Left colon (tissue), 2 donors: ENCODE measurements at regions not wholly inside any gene's neighbourhood (a gene's known extent, or its start where the extent isn't known, plus 50 kb on each side); places are given as distances from the start of the nearest gene placed in this dataset.

Experiments
- ATAC-seq: fragments of 200-7000 bp; cut with Tn5 transposase; one replicate; pipeline ENCODE4 v1.9.1; 2020; ENCODE audit warnings: mild to moderate bottlenecking, moderate library complexity
- DNase-seq, 2 donors: peaks; one replicate each; pipeline ENCODE4 v3.0.0-alpha.2; 2020
- intact Hi-C, 2 donors: fragments of 100-400 bp; cut with DNase I in 1 of 2; cut with micrococcal nuclease in 1 of 2; formaldehyde crosslinking; loops; one replicate each; pipeline versions ENCODE4 v1.11.2 to v1.14.0; 2022; cut with DNase I, micrococcal nuclease
- donor health status: DM: no; HTN: no; CAD: no.
- donor health status: DM: yes; HTN: yes; CAD: no.

DNA sequence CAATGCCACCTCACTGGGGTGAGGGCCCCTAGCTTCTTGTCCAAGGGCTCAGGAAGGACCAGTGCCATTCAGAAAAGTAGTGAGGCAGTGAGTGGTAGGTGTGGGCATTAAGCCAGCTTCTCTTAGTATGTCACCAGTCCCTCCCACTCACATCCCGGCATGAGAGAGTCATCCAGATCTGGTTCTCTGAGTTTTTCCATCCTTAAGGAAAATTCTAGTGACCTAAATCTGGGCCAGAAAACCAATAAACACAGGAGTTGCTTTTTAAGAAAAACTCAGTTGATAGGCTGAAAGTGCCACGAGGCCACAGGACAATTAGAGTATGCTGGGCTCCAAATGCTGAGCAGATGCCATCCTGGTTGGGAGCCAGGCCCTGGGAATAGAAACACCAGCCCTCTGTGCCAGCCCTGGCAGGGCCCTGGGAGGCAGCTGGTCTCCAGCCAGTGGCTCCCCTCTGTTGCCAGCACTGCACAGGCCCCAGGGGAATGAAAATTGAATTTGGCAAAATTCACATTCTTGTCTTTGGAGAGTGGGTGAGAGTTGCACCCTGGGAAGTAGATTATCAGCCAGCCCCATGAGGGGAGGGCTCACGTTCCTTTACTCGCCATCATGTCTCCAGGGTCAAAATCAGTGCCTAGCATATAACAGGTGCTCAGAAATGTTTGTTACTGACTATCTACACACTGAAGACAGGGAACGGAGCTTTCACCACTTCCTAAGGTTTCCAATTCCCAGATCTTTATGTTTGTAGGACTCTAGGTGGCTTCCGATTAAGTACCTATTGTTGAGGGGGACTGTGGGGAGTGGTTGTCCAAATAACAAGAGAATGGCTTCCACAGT is 52.8 kb downstream of the FAM43A start:
- DNase-seq = peak in 1 of 2 donors; percentile 44
- intact Hi-C loops = no loop called here
- ATAC-seq = no peak

DNA sequence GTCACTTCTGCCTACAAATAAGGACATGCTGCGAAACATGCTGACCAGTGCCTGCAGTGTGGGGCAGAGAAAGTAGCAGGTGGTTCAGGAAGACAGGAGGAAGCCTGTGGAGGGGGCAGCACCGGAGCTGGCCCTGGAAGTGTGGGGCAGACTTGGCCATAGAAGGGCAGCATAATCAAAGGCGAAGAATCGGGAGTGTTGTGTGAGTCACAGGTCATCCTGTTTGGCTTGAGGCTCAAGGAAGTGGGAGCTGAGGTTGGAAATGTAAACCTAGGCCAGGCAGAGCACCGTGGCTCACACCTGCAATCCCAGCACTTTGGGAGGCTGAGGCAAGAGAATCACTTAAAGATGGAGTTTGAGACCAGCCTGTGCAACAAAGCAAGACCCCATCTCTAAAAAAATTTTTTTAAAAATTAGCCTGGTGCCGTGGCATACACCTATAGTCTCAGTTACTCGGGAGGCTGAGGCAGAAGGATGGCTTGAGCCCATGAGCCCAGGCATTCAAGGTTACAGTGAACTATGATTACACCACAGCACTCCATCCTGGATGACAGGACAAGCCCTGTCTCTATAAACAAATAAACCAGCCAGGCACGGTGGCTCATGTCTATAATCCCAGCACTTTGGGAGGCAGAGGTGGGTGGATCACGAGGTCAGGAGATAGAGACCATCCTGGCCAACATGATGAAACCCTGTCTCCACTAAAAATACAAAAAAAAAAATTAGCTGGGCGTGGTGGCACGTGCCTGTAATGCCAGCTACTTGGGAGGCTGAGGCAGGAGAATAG is 54.0 kb downstream of the FAM43A start:
- intact Hi-C loops = no loop called here
- DNase-seq (no peak), ATAC-seq (peak; percentile 51)

DNA sequence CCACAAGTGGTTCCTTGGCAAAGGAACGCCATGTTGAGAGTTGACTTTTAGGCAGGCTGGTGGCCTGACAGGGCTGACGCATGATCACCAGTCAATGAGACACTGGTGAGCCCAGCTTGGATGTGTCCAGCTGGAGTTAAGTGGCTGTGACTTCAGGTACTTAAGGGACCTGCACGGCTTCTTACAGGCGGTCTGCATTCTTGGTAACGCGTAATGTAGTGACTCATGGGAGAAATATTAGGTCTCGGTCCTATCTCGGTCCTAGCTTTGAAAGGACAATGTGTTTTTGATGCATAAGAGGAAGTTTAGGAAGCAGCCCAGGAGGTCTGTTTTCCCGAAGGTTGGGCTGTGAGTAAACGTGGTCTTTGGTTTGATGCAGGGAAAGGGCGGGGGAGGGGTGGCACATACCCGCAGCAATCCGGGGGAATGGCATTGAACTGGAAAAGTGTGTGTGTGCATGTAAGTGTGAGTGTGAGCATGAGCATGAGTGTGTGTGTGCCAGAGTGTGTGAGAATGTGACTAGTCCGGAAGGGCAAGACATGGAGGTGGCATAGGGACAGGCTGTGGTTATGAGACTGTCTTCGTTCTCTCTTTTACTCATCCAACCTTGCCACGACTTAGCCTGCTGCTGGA is 55.3 kb downstream of the FAM43A start:
- no peak for DNase-seq
- no peak for ATAC-seq
- intact Hi-C loops = no loop called here

DNA sequence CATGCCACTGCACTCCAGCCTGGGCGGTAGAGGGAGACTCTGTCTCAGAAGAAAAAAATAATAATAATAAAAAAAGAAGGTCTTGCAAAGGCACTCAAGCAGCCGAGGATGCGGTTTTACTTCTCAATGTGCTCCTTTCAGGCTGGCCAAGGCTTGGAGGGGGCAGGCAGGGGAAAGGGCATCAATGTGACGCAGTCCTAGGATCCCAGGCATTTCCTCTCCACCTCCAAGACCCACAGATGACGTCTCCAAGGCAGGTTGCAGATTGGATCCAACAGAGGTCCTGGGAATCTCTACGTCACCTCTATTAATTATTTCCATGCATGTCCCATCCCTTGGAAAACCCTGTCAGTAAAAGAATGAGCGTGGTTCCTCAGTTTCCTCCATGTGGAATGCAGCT is 56.2 kb downstream of the FAM43A start:
- ATAC-seq (no peak), DNase-seq (no peak)
- intact Hi-C loops = no loop called here

DNA sequence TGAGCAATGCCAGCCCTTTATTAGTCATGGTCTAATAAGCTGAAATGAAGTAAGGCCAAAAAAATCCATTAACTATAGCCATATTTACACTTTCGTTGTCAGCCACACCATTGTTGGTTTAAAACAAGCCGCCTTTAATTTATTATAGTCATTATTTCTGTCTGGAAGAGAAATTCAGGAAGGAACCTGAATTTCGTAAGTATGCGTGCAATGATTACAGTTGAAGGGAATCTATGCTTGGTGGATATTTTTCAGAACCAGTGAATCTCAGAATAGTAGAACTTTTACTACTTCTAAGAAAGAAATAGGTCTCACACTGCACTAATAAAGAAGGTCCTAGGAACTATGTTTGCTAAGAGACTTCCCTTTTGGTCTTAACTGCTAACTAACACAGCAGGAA is 59.1 kb downstream of the FAM43A start:
- DNase-seq = no peak
- intact Hi-C loops = no loop called here
- no peak for ATAC-seq

DNA sequence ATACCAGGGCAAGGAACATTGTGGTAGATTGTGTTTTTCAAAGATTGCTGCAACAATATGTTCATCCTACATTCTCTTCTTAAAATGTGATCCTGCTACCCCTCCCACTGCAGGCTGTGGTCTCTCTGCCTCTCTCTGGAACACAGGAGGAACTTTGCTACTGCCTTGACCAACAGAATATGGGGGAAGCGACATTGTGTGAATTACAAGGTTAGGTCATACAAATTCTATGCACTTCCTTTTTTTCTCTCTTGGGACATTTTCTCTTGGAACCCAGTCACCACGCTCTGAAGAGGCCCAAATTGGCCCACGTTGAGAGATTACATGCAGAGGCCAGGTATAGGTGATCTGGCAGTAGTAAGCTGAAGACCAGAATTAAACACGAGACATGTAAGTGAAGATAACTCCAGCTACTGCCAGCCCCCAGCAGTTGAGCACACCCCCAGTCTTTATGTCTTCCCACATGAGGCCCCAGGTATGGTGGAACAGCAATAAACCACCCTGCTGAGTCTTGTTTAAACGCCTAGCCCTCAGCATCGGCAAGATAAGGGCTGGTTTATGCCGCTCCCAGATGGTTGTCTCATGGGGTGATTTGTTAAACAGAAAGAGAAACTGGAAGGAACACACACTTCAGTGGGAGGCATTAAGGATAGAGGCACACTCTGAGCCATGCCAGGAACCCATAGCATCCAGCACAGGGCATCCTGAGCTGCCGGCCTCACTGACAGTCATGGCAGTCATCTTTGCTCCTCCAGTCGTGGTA is 59.9 kb downstream of the FAM43A start:
- ATAC-seq = peak; percentile 97
- intact Hi-C loops = no loop called here
- peak; percentile 25 to 55 for DNase-seq

DNA sequence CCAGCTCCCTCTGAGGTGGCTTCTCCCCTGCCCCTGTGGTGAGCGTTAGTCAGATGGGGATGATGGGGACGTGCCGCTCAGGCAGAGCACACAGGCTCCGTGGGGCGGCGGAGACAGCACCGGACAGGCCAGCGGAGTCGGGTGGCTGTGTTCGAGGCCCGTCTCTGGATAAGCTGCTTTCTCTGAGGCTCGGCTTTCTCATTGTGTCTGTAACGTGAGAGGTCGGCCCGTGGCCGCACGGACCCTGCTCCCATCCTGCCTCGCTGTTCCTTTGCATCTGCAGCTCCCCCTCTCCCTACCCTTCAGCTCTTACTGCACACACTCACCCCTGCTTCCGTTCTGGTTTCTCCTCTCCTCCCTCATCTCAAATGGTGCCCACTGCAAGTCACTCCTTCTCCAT is 62.5 kb downstream of the FAM43A start:
- ATAC-seq (no peak), DNase-seq (no peak)
- intact Hi-C loops = no loop called here

DNA sequence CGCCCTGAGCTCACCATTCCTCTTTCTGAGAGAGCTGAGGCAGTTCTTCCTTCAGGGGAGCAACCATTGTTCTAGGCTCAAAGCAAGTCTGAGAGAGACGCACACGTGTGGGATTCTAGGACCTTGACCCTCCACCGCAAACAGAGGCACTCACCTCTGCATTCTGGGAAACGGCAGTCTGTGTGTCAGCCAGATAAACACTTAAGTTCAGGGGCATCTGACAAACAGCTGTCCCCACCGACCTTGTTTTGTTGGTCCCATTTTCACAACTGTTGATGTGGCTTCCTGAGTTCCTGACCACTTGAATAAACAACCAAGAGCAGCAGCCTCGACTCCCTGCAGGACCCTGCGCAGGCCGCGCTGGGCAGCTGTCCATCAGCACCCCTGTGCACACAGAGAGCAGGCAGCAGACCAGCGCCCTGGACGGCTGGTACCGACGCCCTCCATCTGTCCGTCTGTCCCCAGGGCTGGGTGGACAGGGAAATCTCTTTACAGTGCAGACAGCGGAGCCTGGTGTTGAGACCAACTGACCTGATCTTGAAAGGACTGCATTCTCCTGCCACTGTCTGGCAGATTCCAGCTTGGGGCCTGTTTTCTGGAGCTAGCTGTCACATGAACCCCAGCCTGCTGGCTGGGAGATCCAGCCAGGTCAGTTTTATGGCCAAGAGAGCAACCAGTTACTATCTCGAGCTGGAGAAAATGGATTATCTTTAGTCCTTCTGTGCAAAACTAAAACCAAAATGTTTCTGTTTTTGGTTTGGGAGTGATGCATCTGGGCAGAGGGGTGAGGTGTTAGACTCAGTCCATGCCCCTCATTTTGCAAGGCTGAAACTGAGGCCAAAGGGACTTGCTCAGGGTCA is 64.2 kb downstream of the FAM43A start:
- ATAC-seq = no peak
- no peak for DNase-seq
- intact Hi-C loops = no loop called here

DNA sequence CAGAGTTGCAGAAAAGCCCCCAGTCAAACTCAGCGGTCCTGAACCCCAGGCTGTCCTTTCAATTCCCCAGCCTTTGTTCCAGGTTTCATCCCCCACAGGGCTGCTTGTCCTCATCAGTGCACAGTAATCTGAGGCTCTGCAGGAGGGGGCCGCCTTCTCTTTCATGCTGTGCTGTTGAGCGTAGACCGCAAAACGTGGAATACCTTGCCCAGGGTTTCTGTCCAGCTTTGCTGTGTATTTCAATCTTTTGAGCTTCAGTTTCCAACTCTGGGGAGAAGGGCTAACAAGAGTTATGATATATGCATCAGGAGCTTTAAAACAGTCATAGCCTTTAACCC is 64.8 kb downstream of the FAM43A start:
- intact Hi-C loops = no loop called here
- DNase-seq = no peak
- ATAC-seq = no peak

DNA sequence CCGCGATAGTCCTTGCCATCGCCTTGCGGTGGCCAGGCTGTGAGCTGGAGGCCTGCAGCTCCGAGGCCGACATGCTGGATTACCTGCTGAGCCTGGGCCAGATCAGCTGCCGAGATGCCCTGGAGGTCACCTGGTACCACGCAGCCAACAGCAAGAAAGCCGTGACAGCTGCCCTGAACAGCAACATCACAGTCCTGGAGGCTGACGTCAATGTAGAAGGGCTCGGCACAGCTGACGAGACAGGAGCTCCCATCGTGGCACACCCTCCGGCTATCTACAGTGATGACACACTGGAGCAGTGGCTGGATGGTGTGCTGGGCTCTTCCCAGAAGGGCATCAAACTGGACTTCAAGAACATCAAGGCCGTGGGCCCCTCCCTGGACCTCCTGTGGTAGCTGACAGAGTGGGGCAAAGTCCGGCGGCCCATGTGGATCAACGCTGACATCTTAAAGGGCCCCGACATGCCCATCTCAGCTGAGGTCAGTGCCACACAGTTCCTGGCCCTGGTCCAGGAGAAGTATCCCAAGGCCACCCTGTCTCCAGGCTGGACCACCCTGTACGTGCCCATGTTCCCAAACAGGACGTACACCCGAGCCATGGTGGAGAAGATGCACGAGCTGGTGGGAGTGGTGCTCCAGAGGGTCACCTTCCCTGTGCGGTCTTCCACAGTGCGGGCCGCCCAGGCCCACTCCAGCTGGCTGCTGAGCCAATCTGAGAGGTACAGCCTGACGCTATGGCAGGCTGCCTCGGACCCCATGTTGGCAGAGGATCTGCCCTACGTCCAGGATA is 70.2 kb downstream of the FAM43A start:
- DNase-seq (no peak), ATAC-seq (no peak)
- intact Hi-C loops = no loop called here

DNA sequence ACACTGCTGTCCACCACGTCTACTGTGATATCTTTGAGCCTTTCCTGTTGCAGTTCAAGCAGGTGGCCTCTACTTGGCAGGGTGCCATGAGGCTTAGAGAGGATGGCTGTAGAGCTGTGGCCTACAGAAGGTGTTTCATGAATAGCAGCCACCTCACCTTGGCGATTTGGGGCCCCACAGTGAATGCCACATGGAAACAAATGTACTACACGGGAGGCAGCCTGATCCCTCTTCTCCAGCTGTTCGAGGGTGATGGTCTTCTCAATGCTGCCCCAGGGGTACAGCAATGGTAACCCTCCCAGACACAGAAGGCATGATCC is 70.7 kb downstream of the FAM43A start:
- intact Hi-C loops = no loop called here
- no peak for ATAC-seq
- no peak for DNase-seq

DNA sequence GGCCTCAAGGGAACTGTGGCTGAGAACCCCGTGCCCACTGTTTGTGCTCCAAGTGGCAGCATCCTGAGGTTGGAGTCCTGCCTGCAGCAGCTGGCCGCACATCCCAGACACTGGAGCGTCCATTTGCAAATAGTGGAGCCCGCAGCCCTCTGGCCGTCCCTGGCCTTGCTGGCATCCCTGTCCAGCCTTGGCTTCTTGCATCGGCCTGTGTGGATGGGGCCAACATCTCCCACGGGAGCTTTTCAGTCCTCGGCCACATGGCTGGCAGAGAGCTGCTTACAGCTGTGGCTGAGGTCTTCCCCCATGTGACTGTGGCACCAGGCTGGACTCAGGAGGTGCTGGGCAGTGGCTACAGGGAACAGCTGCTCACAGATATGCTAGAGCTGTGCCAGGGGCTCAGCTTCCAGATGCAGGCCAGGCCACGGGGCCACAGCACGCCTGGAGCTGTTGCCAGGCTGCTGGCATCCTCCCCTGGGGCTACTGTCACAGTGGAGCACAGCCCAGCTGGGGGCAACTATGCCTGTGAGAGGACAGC is 71.2 kb downstream of the FAM43A start:
- no peak for DNase-seq
- intact Hi-C loops = no loop called here

DNA sequence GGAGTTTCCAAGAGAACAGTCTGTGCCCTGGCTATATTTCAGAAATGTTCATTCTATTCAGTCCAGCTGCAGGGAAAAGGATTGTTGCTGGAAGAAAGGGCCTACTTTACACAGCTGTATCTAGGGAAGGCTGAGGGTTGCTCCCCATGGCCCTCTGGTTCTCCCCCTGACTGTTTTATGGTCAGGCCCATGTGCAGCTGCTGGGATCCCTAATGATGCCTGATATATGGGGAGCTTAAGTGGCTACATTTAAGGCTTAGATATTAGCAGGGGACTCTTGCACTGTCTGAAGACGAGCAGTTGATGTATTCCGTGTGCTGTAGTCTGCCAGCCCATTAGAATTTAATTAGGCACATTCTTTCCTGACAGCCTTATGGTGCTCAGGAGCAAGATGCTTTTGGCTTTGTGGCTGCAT is 72.0 kb downstream of the FAM43A start:
- ATAC-seq (no peak), DNase-seq (no peak)
- intact Hi-C loops = no loop called here

More for the DNA sequence above, 71.2 kb downstream of the FAM43A start:
- no peak for ATAC-seq

DNA sequence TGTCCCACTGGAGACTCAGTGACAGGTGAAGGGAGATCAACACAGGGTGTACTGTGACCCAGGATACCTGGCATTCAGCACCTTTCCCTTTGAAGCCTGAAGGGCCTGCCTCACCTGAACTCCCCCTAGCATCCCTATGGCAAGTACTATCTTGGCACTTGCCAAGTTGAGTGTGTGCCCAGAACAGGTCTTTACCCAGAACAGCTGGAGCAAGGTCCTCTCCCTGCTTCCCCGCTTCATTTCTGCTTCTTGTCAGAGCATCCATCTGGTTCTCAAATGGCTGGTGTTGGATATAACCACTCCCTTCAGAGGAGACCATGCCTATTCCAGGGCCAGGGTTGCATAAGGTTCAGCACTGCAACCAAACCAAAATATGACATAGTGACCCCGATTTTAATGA is 73.0 kb downstream of the FAM43A start:
- no peak for ATAC-seq
- intact Hi-C loops = no loop called here
- no peak for DNase-seq

DNA sequence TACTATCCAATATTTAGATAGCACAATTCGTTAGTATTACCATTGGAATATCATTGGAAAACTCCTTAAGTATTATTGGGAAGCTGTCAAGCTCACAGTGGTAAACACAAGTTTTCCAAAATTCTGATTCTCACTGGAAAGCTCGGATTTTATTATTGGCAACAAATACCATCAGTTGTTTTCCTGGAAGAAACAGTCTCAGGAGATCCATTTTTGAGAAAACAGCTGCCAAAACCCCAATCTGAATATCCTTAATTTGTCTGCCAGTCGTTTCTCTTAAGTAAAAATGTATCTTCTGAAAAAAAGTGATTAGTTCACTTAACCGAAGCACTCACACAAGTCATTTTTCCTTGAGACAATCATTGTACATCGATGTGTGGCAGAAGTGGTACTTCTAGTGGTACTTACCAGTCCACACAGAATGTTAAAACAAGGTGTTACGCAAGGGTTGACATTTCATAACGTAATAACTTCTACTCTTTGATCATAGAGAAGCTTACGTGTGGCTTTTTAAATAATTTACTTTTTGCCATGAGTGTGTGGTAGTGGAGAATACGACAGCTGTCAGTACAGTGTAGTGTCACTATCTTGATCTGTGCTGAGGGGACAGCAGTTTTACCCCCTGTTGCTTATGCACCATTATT is 74.9 kb downstream of the FAM43A start:
- no peak for ATAC-seq

DNA sequence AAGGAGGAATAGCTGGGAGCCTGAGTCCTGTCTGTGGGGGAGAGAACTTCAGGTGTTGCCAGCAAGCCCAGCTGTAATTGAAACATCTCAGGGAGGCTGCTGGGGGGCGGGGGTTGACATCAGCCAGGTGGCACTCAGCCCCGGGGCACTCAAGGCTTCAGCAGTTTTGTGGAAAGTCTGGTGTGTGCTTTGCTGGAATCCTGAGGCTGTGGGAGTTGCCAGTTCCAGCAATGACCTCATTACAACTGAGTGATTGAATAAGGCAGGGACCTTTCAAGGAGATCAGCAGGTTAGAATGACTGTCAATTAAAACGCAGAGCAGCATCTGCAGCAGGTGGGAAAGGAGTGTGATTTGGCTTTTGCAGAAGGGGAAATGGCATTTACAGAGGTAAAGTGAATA is 75.7 kb downstream of the FAM43A start:
- ATAC-seq = no peak
- no peak for DNase-seq
- intact Hi-C loops = no loop called here

More for the DNA sequence above, 74.9 kb downstream of the FAM43A start:
- intact Hi-C loops = no loop called here
- no peak for DNase-seq

DNA sequence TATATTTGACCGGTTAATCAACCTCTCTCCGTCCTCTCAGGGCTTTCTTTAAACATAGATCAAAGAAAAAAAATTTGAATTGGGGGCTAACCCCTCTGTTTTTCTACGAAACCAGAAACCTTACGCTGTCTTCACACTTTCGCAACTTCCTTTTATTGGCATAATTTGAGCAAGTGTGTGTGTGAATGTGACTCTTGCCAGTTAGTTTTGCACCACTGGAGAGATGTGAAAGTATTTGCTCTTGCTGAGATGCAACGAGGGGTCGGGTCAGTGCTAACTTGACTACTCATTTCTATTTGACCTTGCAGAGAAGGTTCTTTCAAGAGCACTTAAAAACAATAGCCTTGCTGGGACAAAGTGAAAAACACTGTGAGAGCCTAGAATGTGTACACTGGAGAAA is 81.2 kb downstream of the FAM43A start:
- intact Hi-C loops = no loop called here
- DNase-seq = no peak

More for the DNA sequence above, 81.2 kb downstream of the FAM43A start:
- ATAC-seq = no peak
